Upper lobe of right lung (tissue), 1 donor: ENCODE measurements at regions not wholly inside any gene's neighbourhood (a gene's known extent, or its start where the extent isn't known, plus 50 kb on each side); places are given as distances from the start of the nearest gene placed in this dataset.

Experiments used
- ATAC-seq: fragments of 200-7000 bp; cut with Tn5 transposase; one replicate; pipeline ENCODE4 v1.9.1; 2020; ENCODE audit warnings: mild to moderate bottlenecking, moderate library complexity
- DNase-seq: peaks from one replicate; pipeline ENCODE4 v3.0.0-alpha.2; 2020
- H3K27ac ChIP-seq: fragments of 200-600 bp; one replicate; pipeline ENCODE4 v1.8.0; 2022
- H3K27me3 ChIP-seq: fragments of 200-600 bp; one replicate; pipeline ENCODE4 v1.8.0; 2022; ENCODE audit warnings: mild to moderate bottlenecking
- H3K36me3 ChIP-seq: fragments of 200-600 bp; one replicate; pipeline ENCODE4 v1.8.0; 2022
- H3K4me1 ChIP-seq: fragments of 200-600 bp; one replicate; pipeline ENCODE4 v1.8.0; 2022
- H3K4me3 ChIP-seq: fragments of 200-600 bp; one replicate; pipeline ENCODE4 v1.8.0; 2022; ENCODE audit warnings: mild to moderate bottlenecking
- H3K9me3 ChIP-seq: fragments of 200-600 bp; one replicate; pipeline ENCODE4 v1.8.0; 2022
- intact Hi-C: fragments of 100-400 bp; cut with DNase I; formaldehyde crosslinking; loops from one replicate; pipeline ENCODE4 v1.11.0; 2022
- TF ChIP-seq, protein P1 (sequence below): fragments of 200-600 bp; IDR thresholded peaks from one replicate; pipeline ENCODE4 v1.8.0; 2022; ENCODE audit warnings: antibody characterized with exemption
- donor health status: DM: no; HTN: yes; CAD: no; lungs with severe emphysema.

GRCh38 chr2:160970052-160970965 lies 189.9 kb upstream of the TANK start:
- TF ChIP-seq, protein P1, sequence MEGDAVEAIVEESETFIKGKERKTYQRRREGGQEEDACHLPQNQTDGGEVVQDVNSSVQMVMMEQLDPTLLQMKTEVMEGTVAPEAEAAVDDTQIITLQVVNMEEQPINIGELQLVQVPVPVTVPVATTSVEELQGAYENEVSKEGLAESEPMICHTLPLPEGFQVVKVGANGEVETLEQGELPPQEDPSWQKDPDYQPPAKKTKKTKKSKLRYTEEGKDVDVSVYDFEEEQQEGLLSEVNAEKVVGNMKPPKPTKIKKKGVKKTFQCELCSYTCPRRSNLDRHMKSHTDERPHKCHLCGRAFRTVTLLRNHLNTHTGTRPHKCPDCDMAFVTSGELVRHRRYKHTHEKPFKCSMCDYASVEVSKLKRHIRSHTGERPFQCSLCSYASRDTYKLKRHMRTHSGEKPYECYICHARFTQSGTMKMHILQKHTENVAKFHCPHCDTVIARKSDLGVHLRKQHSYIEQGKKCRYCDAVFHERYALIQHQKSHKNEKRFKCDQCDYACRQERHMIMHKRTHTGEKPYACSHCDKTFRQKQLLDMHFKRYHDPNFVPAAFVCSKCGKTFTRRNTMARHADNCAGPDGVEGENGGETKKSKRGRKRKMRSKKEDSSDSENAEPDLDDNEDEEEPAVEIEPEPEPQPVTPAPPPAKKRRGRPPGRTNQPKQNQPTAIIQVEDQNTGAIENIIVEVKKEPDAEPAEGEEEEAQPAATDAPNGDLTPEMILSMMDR = peak; percentile 70
- Histone ChIP-seq H3K9me3 (no peaks in the 10 kb centered on the region), H3K27ac (peak overlapping the region; percentile 73), H3K27me3 (no peaks in the 10 kb centered on the region), H3K4me3 (peak overlapping the region; percentile 23), H3K4me1 (no peaks in the 10 kb centered on the region), H3K36me3 (no peaks in the 10 kb centered on the region)
- DNase-seq (no peak), ATAC-seq (peak; percentile 84)
- intact Hi-C loops = no loop called here

DNA sequence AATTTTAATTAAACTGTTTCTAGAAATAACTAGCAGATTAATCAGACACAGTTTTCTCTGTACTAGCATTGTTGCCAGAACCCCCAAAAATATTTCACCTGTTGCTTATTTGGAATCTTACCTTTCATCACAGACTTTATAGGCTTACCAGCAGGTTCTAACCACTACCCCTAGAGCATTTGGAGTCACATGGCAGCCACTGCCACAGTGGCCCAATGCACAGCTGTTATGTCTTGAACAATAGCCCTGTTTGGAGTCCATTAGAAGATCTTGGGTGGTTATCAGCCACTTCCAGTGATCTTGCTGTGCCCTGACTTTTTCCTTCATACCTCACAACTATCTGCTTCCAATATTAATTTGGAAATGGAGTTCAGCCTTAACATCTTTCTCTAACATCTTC lies 186.2 kb upstream of the TANK start:
- Histone ChIP-seq H3K36me3 (no peaks in the 10 kb centered on the region), H3K4me3 (no peak overlapping the region), H3K27ac (no peak overlapping the region), H3K27me3 (no peaks in the 10 kb centered on the region), H3K9me3 (no peaks in the 10 kb centered on the region), H3K4me1 (no peaks in the 10 kb centered on the region)
- no peak for DNase-seq
- intact Hi-C loops = no loop called here
- ATAC-seq = no peak
- TF ChIP-seq, protein P1 = no peak

- no peaks in the 10 kb centered on the region for H3K9me3 ChIP-seq
Measured at GRCh38 chr2:160974803-160975202, 185.4 kb upstream of the TANK start.

GRCh38 chr2:160976797-160977196 lies 183.4 kb upstream of the TANK start:
- DNase-seq = no peak
- intact Hi-C loops = no loop called here
- Histone ChIP-seq H3K36me3 (no peaks in the 10 kb centered on the region), H3K4me1 (no peaks in the 10 kb centered on the region), H3K9me3 (no peaks in the 10 kb centered on the region), H3K4me3 (no peak overlapping the region), H3K27me3 (no peaks in the 10 kb centered on the region), H3K27ac (no peak overlapping the region)
- TF ChIP-seq, protein P1 = no peak
- ATAC-seq = no peak

More at GRCh38 chr2:160974803-160975202, 185.4 kb upstream of the TANK start:
- H3K4me3 ChIP-seq = no peak overlapping the region
- H3K36me3 ChIP-seq = no peaks in the 10 kb centered on the region
- no peaks in the 10 kb centered on the region for H3K27me3 ChIP-seq
- ATAC-seq = no peak
- no peak overlapping the region for H3K27ac ChIP-seq
- no peak for DNase-seq
- intact Hi-C loops = no loop called here
- no peaks in the 10 kb centered on the region for H3K4me1 ChIP-seq
- TF ChIP-seq, protein P1 = no peak

DNA sequence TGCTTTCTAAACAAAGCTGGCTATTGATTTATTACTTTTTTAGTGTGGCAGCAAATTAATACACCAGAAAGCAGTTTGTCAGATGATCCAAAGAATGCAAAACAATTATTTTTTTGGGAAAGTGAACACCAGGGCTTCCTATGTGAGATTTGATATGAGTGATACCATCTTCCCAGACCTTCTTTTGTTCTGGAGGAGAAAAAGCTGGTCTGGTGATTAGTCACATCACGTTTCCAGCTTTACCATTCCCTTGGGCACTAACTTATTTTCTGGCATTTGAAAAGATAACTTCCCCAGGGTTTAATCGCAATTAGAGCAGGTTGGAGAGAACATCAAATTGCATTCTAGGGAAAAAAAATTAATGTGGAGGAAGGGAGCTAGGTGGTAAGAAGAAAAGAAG lies 182.9 kb upstream of the TANK start:
- no peaks in the 10 kb centered on the region for H3K9me3 ChIP-seq
- ATAC-seq (no peak), DNase-seq (no peak)
- no peak overlapping the region for H3K27ac ChIP-seq
- no peaks in the 10 kb centered on the region for H3K4me1 ChIP-seq
- TF ChIP-seq, protein P1 = no peak
- no peaks in the 10 kb centered on the region for H3K36me3 ChIP-seq
- intact Hi-C loops = no loop called here
- no peak overlapping the region for H3K4me3 ChIP-seq
- no peaks in the 10 kb centered on the region for H3K27me3 ChIP-seq
